Kidney (tissue), 13 donors: ENCODE measurements at regions not wholly inside any gene's neighbourhood (a gene's known extent, or its start where the extent isn't known, plus 50 kb on each side); places are given as distances from the start of the nearest gene placed in this dataset.

ENCODE experiments used
- DNase-seq, 5 donors: peaks; one replicate each; pipeline ENCODE4 v3.0.0-alpha.2; 2013 to 2020
- FAIRE-seq: peaks from 2 replicates; lab custom pipeline; 2012; peaks lifted over from hg19 to GRCh38; lab: Jason Lieb, UNC
- H3K27ac ChIP-seq, 2 donors: one replicate each; pipeline ENCODE4 v1.7.0; 2013; ENCODE audit warnings: low read depth in 2 of 2, low read length in 2 of 2, inconsistent platforms in 1 of 2
- H3K27me3 ChIP-seq: one replicate; pipeline ENCODE4 v1.7.1; 2013; ENCODE audit warnings: low read length, inconsistent platforms; ENCODE audit not compliant: control insufficient read depth, insufficient read depth
- H3K36me3 ChIP-seq, 3 donors: one replicate each; pipeline versions ENCODE4 v1.7.0 to v1.7.1; 2013; ENCODE audit warnings: low read length in 3 of 3, control low read depth in 1 of 3, inconsistent platforms in 1 of 3; ENCODE audit not compliant: insufficient read depth in 3 of 3, control insufficient read depth in 2 of 3
- H3K4me1 ChIP-seq, 3 donors: one replicate each; pipeline versions ENCODE4 v1.7.0 to v1.7.1; 2013; ENCODE audit warnings: low read length in 3 of 3, inconsistent platforms in 1 of 3, low read depth in 1 of 3; ENCODE audit not compliant: control insufficient read depth in 2 of 3, insufficient read depth in 2 of 3
- H3K4me3 ChIP-seq, 3 donors: one replicate each; pipeline versions ENCODE4 v1.7.0 to v1.8.1; 2013; ENCODE audit warnings: low read length in 3 of 3, control low read depth in 1 of 3, inconsistent platforms in 1 of 3
- H3K9ac ChIP-seq, 3 donors: one replicate each; pipeline versions ENCODE4 v1.7.0 to v1.7.1; 2013; ENCODE audit warnings: low read length in 3 of 3, control low read depth in 1 of 3, inconsistent platforms in 1 of 3
- H3K9me3 ChIP-seq, 3 donors: one replicate each; pipeline versions ENCODE4 v1.7.0 to v1.7.1; 2013; ENCODE audit warnings: low read length in 3 of 3, control low read depth in 1 of 3, inconsistent platforms in 1 of 3; ENCODE audit not compliant: control insufficient read depth in 2 of 3, insufficient read depth in 1 of 3
- CTCF ChIP-seq: IDR thresholded peaks from 3 replicates; pipeline ENCODE4 v1.5.1; 2012; ENCODE audit warnings: mild to moderate bottlenecking, moderate library complexity, borderline replicate concordance; ENCODE audit not compliant: insufficient read depth; ENCODE audit errors: extremely low read depth
- intact Hi-C: fragments of 100-400 bp; cut with DNase I; formaldehyde crosslinking; loops from one replicate; pipeline ENCODE4 v1.11.1; 2022
- donor health status: control.
- donor health status: control.
- donor health status: control.
- donor health status: control.
- donor health status: control.
- donor health status: DM: yes; HTN: yes; CAD: no.
- donor health status: Normal renal cell carcinoma (clear cell type).

DNA sequence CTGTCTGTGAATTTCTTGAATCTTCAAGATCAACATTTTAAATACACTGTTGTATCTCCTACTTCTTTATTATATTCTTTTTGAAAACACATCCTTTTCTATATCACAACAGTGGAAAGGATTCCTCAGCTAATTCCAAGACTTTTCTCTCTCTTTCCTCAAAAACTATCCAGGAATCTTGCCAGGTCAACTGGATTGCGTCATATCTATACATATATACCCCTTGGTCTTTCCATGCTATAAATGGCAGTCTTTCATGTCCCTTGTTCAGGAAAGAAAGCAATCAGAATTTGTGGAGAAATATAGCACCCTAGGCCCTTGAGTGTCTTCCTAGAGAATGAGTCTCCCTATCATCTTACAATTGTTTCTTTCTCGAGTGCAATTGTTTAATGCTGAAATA lies 149.0 kb downstream of the KCNA5 start:
- intact Hi-C loops, result no loop called here
- no peak overlapping the region for H3K27ac ChIP-seq
- DNase-seq, result no peak
- H3K4me3 ChIP-seq, result no peak overlapping the region
- H3K9ac ChIP-seq, result no peak overlapping the region
- H3K27me3 ChIP-seq, result no peaks in the 10 kb centered on the region
- no peak for FAIRE-seq
- no peaks in the 10 kb centered on the region for H3K4me1 ChIP-seq
- no peak for TF ChIP-seq CTCF
- H3K36me3 ChIP-seq, result no peaks in the 10 kb centered on the region
- peaks cover 0 to 2% (median 0%) of the 10 kb centered on the region in 3 donors for H3K9me3 ChIP-seq

DNA sequence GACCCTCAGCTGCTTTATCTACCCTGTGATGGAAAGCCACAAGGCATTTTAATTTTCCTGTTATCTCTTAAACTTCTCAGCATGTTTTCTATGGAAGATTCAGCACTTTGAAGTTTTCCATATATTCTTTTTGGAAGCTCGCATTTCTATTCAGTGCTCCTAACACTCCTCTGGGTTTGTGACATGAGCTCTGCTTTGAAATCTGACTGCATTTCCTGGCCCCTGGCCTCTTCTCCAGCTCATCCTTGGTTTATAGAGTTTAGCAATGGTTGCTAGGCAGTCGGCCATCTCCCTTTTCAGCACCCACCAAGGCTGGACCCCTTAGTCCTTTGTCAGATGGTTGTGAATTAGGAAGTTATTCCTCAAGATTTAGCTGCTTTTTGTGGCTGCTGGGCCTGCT lies 150.6 kb downstream of the KCNA5 start:
- Histone ChIP-seq H3K36me3 (no peaks in the 10 kb centered on the region), H3K9ac (no peak overlapping the region), H3K27ac (no peak overlapping the region), H3K4me3 (no peak overlapping the region), H3K9me3 (no peaks in the 10 kb centered on the region), H3K27me3 (no peaks in the 10 kb centered on the region), H3K4me1 (no peaks in the 10 kb centered on the region)
- DNase-seq (peak in 3 of 5 donors; percentile 31 to 48 (median 40)), FAIRE-seq (no peak)
- intact Hi-C loops, result no loop called here
- TF ChIP-seq CTCF, result no peak

DNA sequence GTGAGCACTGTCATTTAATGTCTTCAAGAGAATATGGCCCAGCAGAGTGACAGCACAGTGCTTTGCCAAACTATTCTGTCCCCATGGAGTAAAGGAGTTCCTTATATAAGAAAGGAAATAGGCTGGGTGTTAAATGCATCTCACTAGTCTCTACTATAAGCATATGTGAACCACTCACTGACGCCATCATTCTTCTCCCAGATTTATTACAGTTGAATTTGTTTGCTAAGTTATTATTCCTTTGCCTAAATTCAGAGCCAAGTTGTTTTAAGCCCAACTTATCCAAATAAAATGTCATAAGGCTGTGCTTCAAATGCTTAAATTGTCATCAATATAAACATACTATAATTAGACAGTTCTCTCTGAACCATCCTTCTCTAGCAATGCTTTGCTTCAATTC lies 151.6 kb downstream of the KCNA5 start:
- FAIRE-seq (no peak), DNase-seq (no peak)
- TF ChIP-seq CTCF, result no peak
- Histone ChIP-seq H3K4me1 (no peaks in the 10 kb centered on the region), H3K9ac (no peak overlapping the region), H3K4me3 (no peak overlapping the region), H3K27ac (no peak overlapping the region), H3K36me3 (no peaks in the 10 kb centered on the region), H3K27me3 (no peaks in the 10 kb centered on the region), H3K9me3 (no peaks in the 10 kb centered on the region)
- intact Hi-C loops, result no loop called here

DNA sequence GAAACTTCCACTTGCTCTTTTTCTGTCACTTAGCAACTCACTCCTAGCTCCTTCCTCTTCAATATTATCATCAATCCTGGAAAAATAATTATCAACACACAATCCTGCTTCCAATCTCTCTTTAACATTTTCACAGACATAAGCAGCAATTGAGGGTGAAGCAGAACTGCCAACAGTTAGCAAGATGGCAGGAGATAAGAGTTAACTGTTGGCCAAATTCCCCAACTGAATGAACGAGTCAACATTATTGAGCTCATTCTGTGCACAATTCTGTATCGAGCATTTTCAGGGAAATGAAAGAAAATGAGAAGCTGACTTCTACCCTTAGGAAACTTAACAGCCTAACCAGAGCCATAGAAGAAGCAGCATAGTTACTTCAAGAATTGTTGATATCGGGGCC lies 152.0 kb downstream of the KCNA5 start:
- intact Hi-C loops, result no loop called here
- H3K9me3 ChIP-seq, result no peaks in the 10 kb centered on the region
- H3K27me3 ChIP-seq, result no peaks in the 10 kb centered on the region
- no peaks in the 10 kb centered on the region for H3K4me1 ChIP-seq
- TF ChIP-seq CTCF, result no peak
- DNase-seq, result no peak
- no peaks in the 10 kb centered on the region for H3K36me3 ChIP-seq
- H3K27ac ChIP-seq, result no peak overlapping the region
- no peak overlapping the region for H3K4me3 ChIP-seq
- no peak for FAIRE-seq
- H3K9ac ChIP-seq, result no peak overlapping the region
